ENCODE measurements at regions not wholly inside any gene's neighbourhood (a gene's known extent, or its start where the extent isn't known, plus 50 kb on each side); places are given as distances from the start of the nearest gene placed in this dataset.

DNA sequence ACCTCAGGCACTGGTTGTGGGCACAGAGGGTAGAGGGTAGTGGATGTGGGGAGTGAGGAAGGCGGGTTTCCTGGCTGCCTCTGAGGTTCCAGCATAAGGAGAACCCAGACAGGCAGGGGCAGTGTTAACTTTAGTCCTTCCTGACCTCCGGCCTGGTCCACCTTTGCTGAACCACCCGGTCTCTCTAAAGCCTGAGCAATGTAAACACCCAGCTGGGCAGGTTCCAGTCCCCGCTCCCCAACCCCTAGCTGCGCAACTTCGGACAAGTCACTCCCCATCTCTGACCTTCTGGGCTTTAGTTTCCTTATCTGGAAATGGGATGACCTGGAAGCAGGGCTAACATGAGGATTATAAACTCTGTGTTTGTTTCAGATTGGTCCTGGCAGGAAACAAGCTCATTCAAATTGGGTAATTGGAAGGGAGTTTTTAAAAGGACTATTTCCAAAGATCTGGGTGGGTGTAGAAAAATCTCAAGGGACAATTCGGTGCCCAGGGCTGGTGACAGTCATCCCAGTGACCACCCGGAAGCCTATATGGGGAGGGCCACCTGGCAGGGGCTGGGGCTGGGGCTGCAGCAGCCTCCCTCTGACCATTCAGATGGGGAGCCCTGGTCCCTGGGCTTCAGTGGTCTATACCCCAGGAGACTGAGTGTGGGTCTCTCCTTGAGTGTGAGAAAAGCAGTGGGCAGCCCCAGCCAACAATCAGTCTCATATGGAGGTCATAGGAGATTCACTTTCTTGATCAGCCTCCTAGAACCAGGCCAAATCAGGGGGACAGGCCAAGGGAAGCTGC is 108.3 kb upstream of the SYT13 start (continued):
- TF ChIP-seq, protein P1, sequence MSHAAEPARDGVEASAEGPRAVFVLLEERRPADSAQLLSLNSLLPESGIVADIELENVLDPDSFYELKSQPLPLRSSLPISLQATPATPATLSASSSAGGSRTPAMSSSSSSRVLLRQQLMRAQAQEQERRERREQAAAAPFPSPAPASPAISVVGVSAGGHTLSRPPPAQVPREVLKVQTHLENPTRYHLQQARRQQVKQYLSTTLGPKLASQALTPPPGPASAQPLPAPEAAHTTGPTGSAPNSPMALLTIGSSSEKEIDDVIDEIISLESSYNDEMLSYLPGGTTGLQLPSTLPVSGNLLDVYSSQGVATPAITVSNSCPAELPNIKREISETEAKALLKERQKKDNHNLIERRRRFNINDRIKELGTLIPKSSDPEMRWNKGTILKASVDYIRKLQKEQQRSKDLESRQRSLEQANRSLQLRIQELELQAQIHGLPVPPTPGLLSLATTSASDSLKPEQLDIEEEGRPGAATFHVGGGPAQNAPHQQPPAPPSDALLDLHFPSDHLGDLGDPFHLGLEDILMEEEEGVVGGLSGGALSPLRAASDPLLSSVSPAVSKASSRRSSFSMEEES (CRISPR knock-in tag; IDR thresholded peaks at IDR 0.05), result no peak
- TF ChIP-seq PCBP2 (optimal IDR thresholded peaks at IDR 0.05; ENCODE audit: low read depth, low read length, poor library complexity, severe bottlenecking) (no peak), FOXO1 (CRISPR knock-in tag; IDR thresholded peaks at IDR 0.05) (peak; percentile 40; the same call in 1 of the 2 replicates), HMGA1 (CRISPR knock-in tag; conservative IDR thresholded peaks at IDR 0.05) (no peak), TCF12 (IDR thresholded peaks at IDR 0.05) (no peak), TCF12 (CRISPR knock-in tag; IDR thresholded peaks at IDR 0.05) (no peak), HOXA7 (CRISPR knock-in tag; IDR thresholded peaks at IDR 0.05) (no peak), MXD4 (CRISPR knock-in tag; IDR thresholded peaks at IDR 0.05) (no peak), HMG20B (CRISPR knock-in tag; conservative IDR thresholded peaks at IDR 0.05) (no peak), KMT2B (CRISPR knock-in tag; IDR thresholded peaks at IDR 0.05) (no peak)
- TF ChIP-seq, protein P2, sequence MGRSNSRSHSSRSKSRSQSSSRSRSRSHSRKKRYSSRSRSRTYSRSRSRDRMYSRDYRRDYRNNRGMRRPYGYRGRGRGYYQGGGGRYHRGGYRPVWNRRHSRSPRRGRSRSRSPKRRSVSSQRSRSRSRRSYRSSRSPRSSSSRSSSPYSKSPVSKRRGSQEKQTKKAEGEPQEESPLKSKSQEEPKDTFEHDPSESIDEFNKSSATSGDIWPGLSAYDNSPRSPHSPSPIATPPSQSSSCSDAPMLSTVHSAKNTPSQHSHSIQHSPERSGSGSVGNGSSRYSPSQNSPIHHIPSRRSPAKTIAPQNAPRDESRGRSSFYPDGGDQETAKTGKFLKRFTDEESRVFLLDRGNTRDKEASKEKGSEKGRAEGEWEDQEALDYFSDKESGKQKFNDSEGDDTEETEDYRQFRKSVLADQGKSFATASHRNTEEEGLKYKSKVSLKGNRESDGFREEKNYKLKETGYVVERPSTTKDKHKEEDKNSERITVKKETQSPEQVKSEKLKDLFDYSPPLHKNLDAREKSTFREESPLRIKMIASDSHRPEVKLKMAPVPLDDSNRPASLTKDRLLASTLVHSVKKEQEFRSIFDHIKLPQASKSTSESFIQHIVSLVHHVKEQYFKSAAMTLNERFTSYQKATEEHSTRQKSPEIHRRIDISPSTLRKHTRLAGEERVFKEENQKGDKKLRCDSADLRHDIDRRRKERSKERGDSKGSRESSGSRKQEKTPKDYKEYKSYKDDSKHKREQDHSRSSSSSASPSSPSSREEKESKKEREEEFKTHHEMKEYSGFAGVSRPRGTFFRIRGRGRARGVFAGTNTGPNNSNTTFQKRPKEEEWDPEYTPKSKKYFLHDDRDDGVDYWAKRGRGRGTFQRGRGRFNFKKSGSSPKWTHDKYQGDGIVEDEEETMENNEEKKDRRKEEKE (IDR thresholded peaks at IDR 0.05), result no peak
- TF ChIP-seq, protein P3, sequence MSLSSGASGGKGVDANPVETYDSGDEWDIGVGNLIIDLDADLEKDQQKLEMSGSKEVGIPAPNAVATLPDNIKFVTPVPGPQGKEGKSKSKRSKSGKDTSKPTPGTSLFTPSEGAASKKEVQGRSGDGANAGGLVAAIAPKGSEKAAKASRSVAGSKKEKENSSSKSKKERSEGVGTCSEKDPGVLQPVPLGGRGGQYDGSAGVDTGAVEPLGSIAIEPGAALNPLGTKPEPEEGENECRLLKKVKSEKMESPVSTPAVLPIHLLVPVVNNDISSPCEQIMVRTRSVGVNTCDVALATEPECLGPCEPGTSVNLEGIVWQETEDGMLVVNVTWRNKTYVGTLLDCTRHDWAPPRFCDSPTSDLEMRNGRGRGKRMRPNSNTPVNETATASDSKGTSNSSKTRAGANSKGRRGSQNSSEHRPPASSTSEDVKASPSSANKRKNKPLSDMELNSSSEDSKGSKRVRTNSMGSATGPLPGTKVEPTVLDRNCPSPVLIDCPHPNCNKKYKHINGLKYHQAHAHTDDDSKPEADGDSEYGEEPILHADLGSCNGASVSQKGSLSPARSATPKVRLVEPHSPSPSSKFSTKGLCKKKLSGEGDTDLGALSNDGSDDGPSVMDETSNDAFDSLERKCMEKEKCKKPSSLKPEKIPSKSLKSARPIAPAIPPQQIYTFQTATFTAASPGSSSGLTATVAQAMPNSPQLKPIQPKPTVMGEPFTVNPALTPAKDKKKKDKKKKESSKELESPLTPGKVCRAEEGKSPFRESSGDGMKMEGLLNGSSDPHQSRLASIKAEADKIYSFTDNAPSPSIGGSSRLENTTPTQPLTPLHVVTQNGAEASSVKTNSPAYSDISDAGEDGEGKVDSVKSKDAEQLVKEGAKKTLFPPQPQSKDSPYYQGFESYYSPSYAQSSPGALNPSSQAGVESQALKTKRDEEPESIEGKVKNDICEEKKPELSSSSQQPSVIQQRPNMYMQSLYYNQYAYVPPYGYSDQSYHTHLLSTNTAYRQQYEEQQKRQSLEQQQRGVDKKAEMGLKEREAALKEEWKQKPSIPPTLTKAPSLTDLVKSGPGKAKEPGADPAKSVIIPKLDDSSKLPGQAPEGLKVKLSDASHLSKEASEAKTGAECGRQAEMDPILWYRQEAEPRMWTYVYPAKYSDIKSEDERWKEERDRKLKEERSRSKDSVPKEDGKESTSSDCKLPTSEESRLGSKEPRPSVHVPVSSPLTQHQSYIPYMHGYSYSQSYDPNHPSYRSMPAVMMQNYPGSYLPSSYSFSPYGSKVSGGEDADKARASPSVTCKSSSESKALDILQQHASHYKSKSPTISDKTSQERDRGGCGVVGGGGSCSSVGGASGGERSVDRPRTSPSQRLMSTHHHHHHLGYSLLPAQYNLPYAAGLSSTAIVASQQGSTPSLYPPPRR (CRISPR knock-in tag; IDR thresholded peaks at IDR 0.05; ENCODE audit: borderline replicate concordance), result peak; percentile 78
- TF ChIP-seq, protein P4, sequence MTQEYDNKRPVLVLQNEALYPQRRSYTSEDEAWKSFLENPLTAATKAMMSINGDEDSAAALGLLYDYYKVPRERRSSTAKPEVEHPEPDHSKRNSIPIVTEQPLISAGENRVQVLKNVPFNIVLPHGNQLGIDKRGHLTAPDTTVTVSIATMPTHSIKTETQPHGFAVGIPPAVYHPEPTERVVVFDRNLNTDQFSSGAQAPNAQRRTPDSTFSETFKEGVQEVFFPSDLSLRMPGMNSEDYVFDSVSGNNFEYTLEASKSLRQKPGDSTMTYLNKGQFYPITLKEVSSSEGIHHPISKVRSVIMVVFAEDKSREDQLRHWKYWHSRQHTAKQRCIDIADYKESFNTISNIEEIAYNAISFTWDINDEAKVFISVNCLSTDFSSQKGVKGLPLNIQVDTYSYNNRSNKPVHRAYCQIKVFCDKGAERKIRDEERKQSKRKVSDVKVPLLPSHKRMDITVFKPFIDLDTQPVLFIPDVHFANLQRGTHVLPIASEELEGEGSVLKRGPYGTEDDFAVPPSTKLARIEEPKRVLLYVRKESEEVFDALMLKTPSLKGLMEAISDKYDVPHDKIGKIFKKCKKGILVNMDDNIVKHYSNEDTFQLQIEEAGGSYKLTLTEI (CRISPR knock-in tag; conservative IDR thresholded peaks at IDR 0.05), result no peak
- TF ChIP-seq, protein P5, sequence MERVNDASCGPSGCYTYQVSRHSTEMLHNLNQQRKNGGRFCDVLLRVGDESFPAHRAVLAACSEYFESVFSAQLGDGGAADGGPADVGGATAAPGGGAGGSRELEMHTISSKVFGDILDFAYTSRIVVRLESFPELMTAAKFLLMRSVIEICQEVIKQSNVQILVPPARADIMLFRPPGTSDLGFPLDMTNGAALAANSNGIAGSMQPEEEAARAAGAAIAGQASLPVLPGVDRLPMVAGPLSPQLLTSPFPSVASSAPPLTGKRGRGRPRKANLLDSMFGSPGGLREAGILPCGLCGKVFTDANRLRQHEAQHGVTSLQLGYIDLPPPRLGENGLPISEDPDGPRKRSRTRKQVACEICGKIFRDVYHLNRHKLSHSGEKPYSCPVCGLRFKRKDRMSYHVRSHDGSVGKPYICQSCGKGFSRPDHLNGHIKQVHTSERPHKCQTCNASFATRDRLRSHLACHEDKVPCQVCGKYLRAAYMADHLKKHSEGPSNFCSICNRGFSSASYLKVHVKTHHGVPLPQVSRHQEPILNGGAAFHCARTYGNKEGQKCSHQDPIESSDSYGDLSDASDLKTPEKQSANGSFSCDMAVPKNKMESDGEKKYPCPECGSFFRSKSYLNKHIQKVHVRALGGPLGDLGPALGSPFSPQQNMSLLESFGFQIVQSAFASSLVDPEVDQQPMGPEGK (CRISPR knock-in tag; IDR thresholded peaks at IDR 0.05), result peak; percentile 36; the same call in 1 of the 2 replicates
